ENCODE measurements at regions not wholly inside any gene's neighbourhood (a gene's known extent, or its start where the extent isn't known, plus 50 kb on each side); places are given as distances from the start of the nearest gene placed in this dataset.

GRCh38 chr2:14720319-14720718, 87.8 kb downstream of the LRATD1 start:
- Histone ChIP-seq H3K27ac (ENCODE audit: low read length) (no peak overlapping the region), H3K36me3 (ENCODE audit: control insufficient read depth, insufficient read depth, low read length) (no peaks in the 10 kb centered on the region), H3K4me1 (ENCODE audit: control insufficient read depth, insufficient read depth, low read length) (no peaks in the 10 kb centered on the region), H3K9me3 (replicated peaks; ENCODE audit: control insufficient read depth, low read depth, low read length) (no peaks in the 10 kb centered on the region), H3K27me3 (ENCODE audit: control insufficient read depth, insufficient read depth, low read length) (no peaks in the 10 kb centered on the region), H3K4me3 (ENCODE audit: low read length) (no peak overlapping the region)
- WGBS (ENCODE audit: insufficient coverage): 83% methylated on average over 1 of the region's 5 CpGs
- DNase-seq: no peak

GRCh38 chr2:14720739-14721138, 88.2 kb downstream of the LRATD1 start:
- Histone ChIP-seq H3K36me3 (ENCODE audit: control insufficient read depth, insufficient read depth, low read length) (no peaks in the 10 kb centered on the region), H3K27ac (ENCODE audit: low read length) (no peak overlapping the region)
- WGBS (ENCODE audit: insufficient coverage): no CpG with 5 or more reads among the region's 2 CpGs

DNA sequence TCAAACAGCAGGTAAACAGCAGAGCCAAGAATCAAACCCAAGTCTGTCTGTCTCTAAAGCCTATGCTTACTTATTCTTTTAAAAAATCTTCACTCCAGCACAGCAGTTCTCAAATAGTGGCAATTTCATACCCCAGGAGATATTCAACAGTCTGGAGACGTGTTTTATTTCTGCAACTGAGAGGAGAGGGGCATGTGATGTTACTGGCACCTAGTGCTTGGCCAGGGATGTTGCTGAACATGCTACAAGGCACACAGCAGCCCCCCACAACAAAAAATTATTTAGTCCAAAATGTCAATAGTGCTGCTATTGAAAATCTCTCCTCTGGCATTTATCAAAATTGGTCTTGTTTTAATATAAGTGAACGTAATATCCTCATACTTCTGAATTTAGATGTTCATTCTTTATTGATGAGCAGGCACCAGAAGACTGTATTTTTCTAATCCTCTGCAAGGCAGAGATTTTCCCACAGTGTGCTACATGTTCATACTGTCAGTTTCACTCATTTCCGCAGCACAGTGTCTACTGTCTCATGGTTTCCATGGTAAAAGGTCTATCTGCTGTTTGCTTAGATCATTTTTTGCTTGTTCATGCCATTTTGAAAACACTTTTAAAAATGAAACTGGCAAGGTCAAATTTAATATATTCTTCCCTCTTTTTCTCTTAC, 90.5 kb downstream of the LRATD1 start:
- no peak overlapping the region for H3K4me3 ChIP-seq (ENCODE audit: low read length)
- no peaks in the 10 kb centered on the region for H3K9me3 ChIP-seq (replicated peaks; ENCODE audit: control insufficient read depth, low read depth, low read length)
- H3K27ac ChIP-seq (ENCODE audit: low read length): no peak overlapping the region
- WGBS (ENCODE audit: insufficient coverage): no CpG with 5 or more reads among the region's 3 CpGs
- H3K4me1 ChIP-seq (ENCODE audit: control insufficient read depth, insufficient read depth, low read length): no peaks in the 10 kb centered on the region
- no peak for DNase-seq
- H3K36me3 ChIP-seq (ENCODE audit: control insufficient read depth, insufficient read depth, low read length): no peaks in the 10 kb centered on the region
- no peaks in the 10 kb centered on the region for H3K27me3 ChIP-seq (ENCODE audit: control insufficient read depth, insufficient read depth, low read length)

More at GRCh38 chr2:14720739-14721138, 88.2 kb downstream of the LRATD1 start:
- DNase-seq: no peak
- no peaks in the 10 kb centered on the region for H3K4me1 ChIP-seq (ENCODE audit: control insufficient read depth, insufficient read depth, low read length)
- H3K4me3 ChIP-seq (ENCODE audit: low read length): no peak overlapping the region
- no peaks in the 10 kb centered on the region for H3K27me3 ChIP-seq (ENCODE audit: control insufficient read depth, insufficient read depth, low read length)
- no peaks in the 10 kb centered on the region for H3K9me3 ChIP-seq (replicated peaks; ENCODE audit: control insufficient read depth, low read depth, low read length)

DNA sequence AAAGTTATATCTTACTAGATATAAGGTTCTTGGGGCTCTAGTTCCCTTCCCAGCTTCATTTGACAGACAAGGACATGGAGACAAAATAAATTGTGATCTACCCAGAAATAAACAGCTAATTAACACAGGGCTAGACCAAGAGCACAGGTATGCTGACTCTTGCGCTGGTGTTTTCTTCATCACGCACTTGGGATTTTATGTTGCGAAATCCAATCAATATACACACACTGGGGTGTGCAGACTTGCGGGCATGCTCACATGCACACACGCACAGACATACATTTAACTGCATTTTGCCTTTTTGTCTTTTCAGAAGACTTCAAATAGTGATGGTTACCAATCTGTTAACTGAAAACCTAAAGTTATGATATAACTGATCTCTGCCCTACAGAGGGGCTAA, 91.2 kb downstream of the LRATD1 start:
- H3K27ac ChIP-seq (ENCODE audit: low read length): no peak overlapping the region
- WGBS (ENCODE audit: insufficient coverage): 94% methylated on average over 3 of the region's 5 CpGs
- no peaks in the 10 kb centered on the region for H3K4me1 ChIP-seq (ENCODE audit: control insufficient read depth, insufficient read depth, low read length)

GRCh38 chr2:14735696-14736095, 103.2 kb downstream of the LRATD1 start:
- no peaks in the 10 kb centered on the region for H3K4me1 ChIP-seq (ENCODE audit: control insufficient read depth, insufficient read depth, low read length)
- no peak overlapping the region for H3K4me3 ChIP-seq (ENCODE audit: low read length)
- no CpG with 5 or more reads among the region's 4 CpGs for WGBS (ENCODE audit: insufficient coverage)
- H3K9me3 ChIP-seq (replicated peaks; ENCODE audit: control insufficient read depth, low read depth, low read length): no peaks in the 10 kb centered on the region
- no peak for DNase-seq
- H3K27me3 ChIP-seq (ENCODE audit: control insufficient read depth, insufficient read depth, low read length): no peaks in the 10 kb centered on the region
- H3K27ac ChIP-seq (ENCODE audit: low read length): no peak overlapping the region
- H3K36me3 ChIP-seq (ENCODE audit: control insufficient read depth, insufficient read depth, low read length): no peaks in the 10 kb centered on the region

More for the DNA sequence above, 91.2 kb downstream of the LRATD1 start:
- Histone ChIP-seq H3K27me3 (ENCODE audit: control insufficient read depth, insufficient read depth, low read length) (no peaks in the 10 kb centered on the region), H3K4me3 (ENCODE audit: low read length) (no peak overlapping the region), H3K36me3 (ENCODE audit: control insufficient read depth, insufficient read depth, low read length) (no peaks in the 10 kb centered on the region), H3K9me3 (replicated peaks; ENCODE audit: control insufficient read depth, low read depth, low read length) (no peaks in the 10 kb centered on the region)
- DNase-seq: no peak

DNA sequence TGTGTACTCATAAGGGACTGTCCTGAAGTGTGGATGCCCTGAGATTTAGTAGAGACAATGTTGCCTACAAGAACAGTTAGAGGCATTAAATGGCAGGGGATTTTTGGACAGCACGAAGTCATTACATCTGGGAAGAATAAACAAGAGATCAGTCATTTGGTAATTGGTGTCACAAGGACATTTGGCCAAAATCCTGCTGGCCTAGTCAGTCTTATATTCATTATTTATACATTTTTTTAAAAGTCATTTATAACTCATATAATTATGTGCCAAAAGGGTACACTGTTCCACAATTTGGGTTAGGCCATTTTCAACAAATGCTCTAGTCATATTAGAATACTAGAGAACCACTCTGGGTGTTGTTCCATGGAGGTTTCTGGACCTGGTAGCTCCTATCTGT, 104.7 kb downstream of the LRATD1 start:
- DNase-seq: no peak
- no CpG with 5 or more reads among the region's 1 CpG for WGBS (ENCODE audit: insufficient coverage)
- no peak overlapping the region for H3K27ac ChIP-seq (ENCODE audit: low read length)

DNA sequence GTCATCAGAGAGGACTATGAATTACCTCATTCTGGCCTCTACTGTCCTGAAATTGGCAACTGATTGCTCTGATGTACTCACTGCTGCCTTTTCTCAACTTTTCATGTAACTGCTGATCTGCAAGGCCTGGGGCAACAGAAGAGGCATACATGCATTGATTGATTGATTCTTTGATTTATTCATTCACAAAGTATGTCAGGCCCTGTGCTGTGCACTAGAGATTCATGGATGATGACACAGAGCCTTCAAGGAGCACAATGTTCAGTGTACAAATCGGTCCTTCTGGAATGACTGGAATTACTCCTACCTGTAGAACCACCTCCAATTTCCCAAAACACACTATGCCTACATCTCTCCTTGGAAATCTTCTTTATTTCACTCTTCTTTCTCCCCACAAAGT, 111.3 kb downstream of the LRATD1 start:
- H3K27me3 ChIP-seq (ENCODE audit: control insufficient read depth, insufficient read depth, low read length): no peaks in the 10 kb centered on the region
- WGBS (ENCODE audit: insufficient coverage): 100% methylated on average over 1 of the region's 1 CpG
- H3K4me3 ChIP-seq (ENCODE audit: low read length): no peak overlapping the region
- H3K4me1 ChIP-seq (ENCODE audit: control insufficient read depth, insufficient read depth, low read length): no peaks in the 10 kb centered on the region
- no peak for DNase-seq
- no peaks in the 10 kb centered on the region for H3K36me3 ChIP-seq (ENCODE audit: control insufficient read depth, insufficient read depth, low read length)
- no peaks in the 10 kb centered on the region for H3K9me3 ChIP-seq (replicated peaks; ENCODE audit: control insufficient read depth, low read depth, low read length)
- H3K27ac ChIP-seq (ENCODE audit: low read length): no peak overlapping the region

More for the DNA sequence above, 104.7 kb downstream of the LRATD1 start:
- no peaks in the 10 kb centered on the region for H3K9me3 ChIP-seq (replicated peaks; ENCODE audit: control insufficient read depth, low read depth, low read length)
- no peaks in the 10 kb centered on the region for H3K36me3 ChIP-seq (ENCODE audit: control insufficient read depth, insufficient read depth, low read length)
- H3K27me3 ChIP-seq (ENCODE audit: control insufficient read depth, insufficient read depth, low read length): no peaks in the 10 kb centered on the region
- H3K4me1 ChIP-seq (ENCODE audit: control insufficient read depth, insufficient read depth, low read length): no peaks in the 10 kb centered on the region
- H3K4me3 ChIP-seq (ENCODE audit: low read length): no peak overlapping the region

DNA sequence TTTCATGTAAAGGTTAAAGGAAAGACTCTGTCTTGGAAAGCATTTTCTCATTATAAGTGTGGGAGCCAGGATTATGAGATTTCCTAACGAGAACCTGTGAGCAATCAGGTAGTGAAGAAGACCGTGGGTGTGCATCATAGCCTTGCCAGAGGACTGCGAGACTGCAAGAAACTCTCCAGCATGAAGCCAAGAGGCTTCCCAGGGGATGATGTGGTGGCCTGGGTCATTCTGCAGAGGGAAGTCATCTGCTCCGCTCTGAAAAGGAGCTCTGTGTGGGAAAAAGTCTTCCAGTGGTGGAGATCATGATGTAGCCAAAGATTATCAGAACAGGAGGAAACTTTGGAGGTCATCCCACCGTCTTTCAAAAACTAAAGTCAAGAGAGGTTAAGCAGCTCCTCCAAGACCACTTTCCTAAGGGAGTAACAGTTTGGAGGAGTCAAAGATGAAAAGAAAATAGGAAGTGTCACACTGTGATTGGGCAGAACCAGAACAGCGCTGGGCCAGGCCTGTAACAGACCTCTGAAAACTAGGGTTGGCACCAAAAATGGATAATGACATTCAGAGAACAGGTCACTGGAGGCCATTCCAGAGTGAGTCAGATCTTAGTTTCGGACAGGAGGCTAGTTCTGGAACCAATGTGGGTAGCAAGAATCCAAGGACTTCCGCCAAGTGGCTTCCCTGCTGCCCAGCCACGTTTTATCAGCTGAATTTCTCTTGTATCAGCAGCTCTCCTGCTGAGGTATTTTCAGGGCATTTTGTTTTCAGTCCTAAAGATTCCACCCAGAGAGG, 113.0 kb downstream of the LRATD1 start:
- no peak overlapping the region for H3K4me3 ChIP-seq (ENCODE audit: low read length)
- H3K27ac ChIP-seq (ENCODE audit: low read length): no peak overlapping the region
- H3K9me3 ChIP-seq (replicated peaks; ENCODE audit: control insufficient read depth, low read depth, low read length): no peaks in the 10 kb centered on the region
- peak; percentile 23 for DNase-seq
- 47% methylated on average over 7 of the region's 9 CpGs for WGBS (ENCODE audit: insufficient coverage)
- no peaks in the 10 kb centered on the region for H3K27me3 ChIP-seq (ENCODE audit: control insufficient read depth, insufficient read depth, low read length)
- no peaks in the 10 kb centered on the region for H3K4me1 ChIP-seq (ENCODE audit: control insufficient read depth, insufficient read depth, low read length)
- no peaks in the 10 kb centered on the region for H3K36me3 ChIP-seq (ENCODE audit: control insufficient read depth, insufficient read depth, low read length)

GRCh38 chr2:14746133-14746532, 113.6 kb downstream of the LRATD1 start:
- Histone ChIP-seq H3K27ac (ENCODE audit: low read length) (no peak overlapping the region), H3K9me3 (replicated peaks; ENCODE audit: control insufficient read depth, low read depth, low read length) (no peaks in the 10 kb centered on the region), H3K27me3 (ENCODE audit: control insufficient read depth, insufficient read depth, low read length) (no peaks in the 10 kb centered on the region), H3K4me1 (ENCODE audit: control insufficient read depth, insufficient read depth, low read length) (peaks cover 2% of the 10 kb centered on the region), H3K36me3 (ENCODE audit: control insufficient read depth, insufficient read depth, low read length) (no peaks in the 10 kb centered on the region), H3K4me3 (ENCODE audit: low read length) (no peak overlapping the region)
- no peak for DNase-seq
- 93% methylated on average over 7 of the region's 7 CpGs for WGBS (ENCODE audit: insufficient coverage)

DNA sequence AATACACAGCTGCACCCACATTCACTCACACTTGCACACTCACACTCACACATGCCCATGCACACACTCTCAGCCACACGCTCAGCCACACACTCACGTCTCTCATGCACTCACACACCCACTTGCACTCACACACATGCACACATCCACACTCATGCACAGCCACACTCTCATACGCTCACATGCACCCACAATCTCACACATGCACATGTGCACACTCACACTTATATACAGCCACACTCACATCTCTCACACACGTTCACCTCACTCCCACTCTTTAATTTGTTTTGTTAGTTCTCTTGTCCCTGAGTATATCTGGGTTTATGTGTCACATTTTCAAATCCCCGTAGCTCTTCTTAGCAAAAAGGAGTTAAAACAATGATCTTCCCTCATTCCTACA, 114.9 kb downstream of the LRATD1 start:
- H3K9me3 ChIP-seq (replicated peaks; ENCODE audit: control insufficient read depth, low read depth, low read length): no peaks in the 10 kb centered on the region
- no peak overlapping the region for H3K4me3 ChIP-seq (ENCODE audit: low read length)
- no peaks in the 10 kb centered on the region for H3K27me3 ChIP-seq (ENCODE audit: control insufficient read depth, insufficient read depth, low read length)
- 90% methylated on average over 3 of the region's 5 CpGs for WGBS (ENCODE audit: insufficient coverage)
- no peaks in the 10 kb centered on the region for H3K36me3 ChIP-seq (ENCODE audit: control insufficient read depth, insufficient read depth, low read length)
- H3K27ac ChIP-seq (ENCODE audit: low read length): no peak overlapping the region
- H3K4me1 ChIP-seq (ENCODE audit: control insufficient read depth, insufficient read depth, low read length): peaks cover 2% of the 10 kb centered on the region
- DNase-seq: no peak
